Endothelial cell of umbilical vein (primary cell): ENCODE measurements at regions not wholly inside any gene's neighbourhood (a gene's known extent, or its start where the extent isn't known, plus 50 kb on each side); places are given as distances from the start of the nearest gene placed in this dataset.

Experiments used
- BruUV-seq: library from RNA; stranded (reverse); fragments of 400-500 nt; replicated peaks from 2 replicates; lab custom pipeline; 2021; lab: Mats Ljungman, UMichigan
- CTCF ChIA-PET: fragments of 300-600, 350-600 bp; sonication (Branson Sonifier 250); formaldehyde crosslinking; loops from one replicate; lab custom pipeline; 2021; ENCODE audit warnings: antibody characterized with exemption, inconsistent platforms; lab: Charles Lee
- POLR2A ChIA-PET: fragments of 300-600, 350-600 bp; sonication (Branson Sonifier 250); formaldehyde crosslinking; loops from one replicate; lab custom pipeline; 2021; ENCODE audit warnings: antibody characterized with exemption, inconsistent platforms; lab: Charles Lee
- DNase-seq: peaks from one replicate; pipeline ENCODE4 v3.0.0-alpha.2; 2011; ENCODE audit warnings: low read depth, low spot score
- FAIRE-seq: peaks from 2 replicates; lab custom pipeline; 2011; peaks lifted over from hg19 to GRCh38; lab: Jason Lieb, UNC
- H2AFZ ChIP-seq: 2 replicates; pipeline ENCODE4 v1.6.0; 2012; ENCODE audit warnings: low read depth, low read length, control low read depth, inconsistent platforms
- H3K27ac ChIP-seq: 2 replicates; pipeline ENCODE4 v1.5.1; 2011; ENCODE audit warnings: low read depth, mild to moderate bottlenecking, control low read depth, low read length, moderate library complexity; ENCODE audit not compliant: insufficient read depth
- H3K27me3 ChIP-seq, 2 experiments: 2 replicates each; pipeline versions ENCODE4 v1.6.0 to v1.6.1; 2011; ENCODE audit warnings: low read length in 2 of 2, mixed read lengths in 1 of 2; ENCODE audit not compliant: control insufficient read depth in 2 of 2, insufficient read depth in 2 of 2
- H3K36me3 ChIP-seq, 2 experiments: 2 replicates in 1 of 2; 3 replicates in 1 of 2; pipeline ENCODE4 v1.5.1; 2011; ENCODE audit warnings: low read length in 2 of 2, mild to moderate bottlenecking in 1 of 2, moderate library complexity in 1 of 2; ENCODE audit not compliant: control insufficient read depth in 2 of 2, insufficient read depth in 2 of 2; ENCODE audit errors: extremely low read depth in 1 of 2
- H3K4me1 ChIP-seq: 3 replicates; pipeline ENCODE4 v1.5.1; 2011; ENCODE audit warnings: mild to moderate bottlenecking, low read length; ENCODE audit not compliant: control insufficient read depth, insufficient read depth; ENCODE audit errors: extremely low read depth
- H3K4me2 ChIP-seq: 2 replicates; pipeline ENCODE4 v1.6.1; 2011; ENCODE audit warnings: low read length, control low read depth, mixed read lengths; ENCODE audit not compliant: insufficient read depth
- H3K4me3 ChIP-seq, 3 experiments: fragments of 200-600 bp in 1 of 3; sonication (generic), shearing (Covaris generic) in 1 of 3; replicated peaks in 1 of 3; 2 replicates each; pipeline ENCODE4 v1.5.1; 2011 to 2016; ENCODE audit warnings: control low read depth in 3 of 3, low read length in 3 of 3, mild to moderate bottlenecking in 2 of 3, inconsistent platforms in 1 of 3, low read depth in 1 of 3, moderate library complexity in 1 of 3; ENCODE audit not compliant: insufficient read depth in 1 of 3
- H3K79me2 ChIP-seq: 2 replicates; pipeline ENCODE4 v1.6.0; 2012; ENCODE audit warnings: low read length, inconsistent platforms; ENCODE audit not compliant: control insufficient read depth, insufficient read depth
- H3K9ac ChIP-seq: replicated peaks from 2 replicates; pipeline ENCODE3; 2011; ENCODE audit warnings: low read length, control low read depth; ENCODE audit not compliant: insufficient read depth; ENCODE audit errors: extremely low read depth
- H3K9me1 ChIP-seq: replicated peaks from 3 replicates; pipeline ENCODE4 v1.6.0; 2011; ENCODE audit warnings: mild to moderate bottlenecking, low read length; ENCODE audit not compliant: control insufficient read depth, insufficient read depth; ENCODE audit errors: extremely low read depth
- H3K9me3 ChIP-seq: replicated peaks from 2 replicates; pipeline ENCODE4 v1.5.1; 2012; ENCODE audit warnings: low read length, inconsistent platforms; ENCODE audit not compliant: control insufficient read depth, insufficient read depth
- H4K20me1 ChIP-seq: replicated peaks from 2 replicates; pipeline ENCODE3; 2011; ENCODE audit warnings: mild to moderate bottlenecking, low read length; ENCODE audit not compliant: control insufficient read depth, insufficient read depth; ENCODE audit errors: extremely low read depth
- CTCF ChIP-seq, 2 donors: IDR thresholded peaks; 1 replicate in 1 of 2; 2 replicates in 1 of 2; pipeline ENCODE4 v1.5.1; 2011; ENCODE audit warnings: low read length in 2 of 2, mild to moderate bottlenecking in 2 of 2, moderate library complexity in 2 of 2, control low read depth in 1 of 2, inconsistent platforms in 1 of 2, low read depth in 1 of 2; ENCODE audit not compliant: insufficient read depth in 1 of 2; ENCODE audit errors: extremely low read depth in 1 of 2
- EZH2 ChIP-seq: IDR thresholded peaks from 2 replicates; pipeline ENCODE4 v1.6.1; 2012; ENCODE audit warnings: borderline replicate concordance, low read depth, mild to moderate bottlenecking, moderate library complexity, low read length, inconsistent platforms; ENCODE audit not compliant: severe bottlenecking
- FOS ChIP-seq: IDR thresholded peaks from 2 replicates; pipeline ENCODE4 v1.6.1; 2011; ENCODE audit warnings: mild to moderate bottlenecking, low read length, moderate library complexity, borderline replicate concordance; ENCODE audit not compliant: insufficient read depth
- GATA2 ChIP-seq: IDR thresholded peaks from 2 replicates; pipeline ENCODE4 v1.7.0; 2011; ENCODE audit warnings: low read depth, mild to moderate bottlenecking, moderate library complexity, mixed read lengths, low read length; ENCODE audit not compliant: insufficient read length, insufficient read depth
- JUN ChIP-seq: IDR thresholded peaks from 2 replicates; pipeline ENCODE4 v1.6.1; 2011; ENCODE audit warnings: borderline replicate concordance, low read depth; ENCODE audit not compliant: insufficient read length, insufficient read depth
- MAX ChIP-seq: IDR thresholded peaks from 2 replicates; pipeline ENCODE4 v1.6.1; 2011; ENCODE audit not compliant: insufficient read depth, insufficient read length
- MYC ChIP-seq: IDR thresholded peaks from one replicate; pipeline ENCODE4 v1.6.1; 2011; ENCODE audit warnings: mild to moderate bottlenecking, low read depth, low read length
- POLR2A ChIP-seq: IDR thresholded peaks from 2 replicates; pipeline ENCODE4 v1.6.1; 2012; ENCODE audit warnings: low read depth, mild to moderate bottlenecking, control low read depth, low read length
- POLR2AphosphoS5 ChIP-seq: IDR thresholded peaks from 2 replicates; pipeline ENCODE4 v1.6.1; 2012; ENCODE audit warnings: low read depth, mild to moderate bottlenecking, control low read depth, low read length, moderate library complexity; ENCODE audit not compliant: insufficient read depth
- dilution Hi-C: fragments of 300-500 bp; cut with MboI; formaldehyde crosslinking; loops from one replicate; pipeline ENCODE4 v1.15.0; 2019; ENCODE audit warnings: low sequenced_read_pairs; ENCODE audit not compliant: extremely low pct_ligation_motif_present
- intact Hi-C: fragments of 100-400 bp; cut with micrococcal nuclease; formaldehyde crosslinking; loops from one replicate; pipeline ENCODE4 v1.10.0; 2022

- no peaks in the 10 kb centered on the region for H3K79me2 ChIP-seq
- H3K27me3 ChIP-seq: no peaks in the 10 kb centered on the region
- no peaks in the 10 kb centered on the region for H3K9me3 ChIP-seq
- no peak overlapping the region for H3K27ac ChIP-seq
- no peaks in the 10 kb centered on the region for H3K4me1 ChIP-seq
- no peak overlapping the region for H3K4me2 ChIP-seq
- intact Hi-C loops: no loop called here
- H4K20me1 ChIP-seq: no peaks in the 10 kb centered on the region
- DNase-seq: no peak
- no peak overlapping the region for H3K4me3 ChIP-seq
- ChIA-PET POLR2A (no interaction called here), CTCF (interaction anchor here (0.5 to 1.6 kb wide), 6 partner anchors 9 to 157 kb away, joined by 3 to 5 read pairs (median 3); no protein-coding TSS in a partner anchor)
- TF ChIP-seq CTCF (IDR thresholded peaks at IDR 0.05; ENCODE audit: extremely low read depth in 1 of 2, insufficient read depth in 1 of 2, low read depth in 1 of 2, low read length in 2 of 2) (no peak), MAX (no peak), FOS (no peak), MYC (no peak), GATA2 (no peak), JUN (no peak), EZH2 (no peak), POLR2AphosphoS5 (no peak), POLR2A (no peak)
- H3K36me3 ChIP-seq: no peaks in the 10 kb centered on the region
- no peak overlapping the region for H3K9ac ChIP-seq
- dilution Hi-C loops: no loop called here
- no peak overlapping the region for H2AFZ ChIP-seq
- BruUV-seq: no TSS peak
- no peak for FAIRE-seq
- H3K9me1 ChIP-seq: no peaks in the 10 kb centered on the region
Measured at GRCh38 chr18:24975496-24976372, 376.2 kb downstream of the ZNF521 start.
